NOMO-1 treated with DMSO at 0.1 percent for 48 hours (cell line): ENCODE measurements at regions not wholly inside any gene's neighbourhood (a gene's known extent, or its start where the extent isn't known, plus 50 kb on each side); places are given as distances from the start of the nearest gene placed in this dataset.

Source experiments
- DNase-seq: peaks from one replicate; lab custom pipeline; 2025; ENCODE audit not compliant: unreplicated experiment; lab: John Stamatoyannopoulos, UW

GRCh38 chr2:74735009-74735408 is 81.0 kb downstream of the SEMA4F start:
- no peak for DNase-seq

DNA sequence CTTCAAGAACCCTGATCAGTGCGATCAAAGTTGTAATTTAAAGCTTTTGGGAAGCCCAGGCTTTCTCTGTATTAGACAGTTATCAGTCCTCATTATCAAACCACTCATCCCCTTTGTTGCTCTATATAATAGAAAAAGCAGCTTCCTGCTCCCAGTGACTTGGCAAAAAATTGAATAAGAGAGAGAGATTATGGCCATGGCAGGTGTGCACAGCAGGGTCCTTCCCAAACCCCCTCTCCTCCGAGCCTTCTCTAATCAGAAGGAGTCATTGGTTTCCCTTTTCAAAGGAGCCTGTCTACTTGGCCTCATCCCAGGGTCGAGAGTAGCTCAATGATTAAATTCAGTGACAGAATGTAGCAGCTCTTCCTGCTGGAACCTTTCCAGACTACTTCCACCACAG is 81.5 kb downstream of the SEMA4F start:
- DNase-seq = no peak

- DNase-seq = no peak
Observed at GRCh38 chr2:74736589-74736988, 82.5 kb downstream of the SEMA4F start.

DNA sequence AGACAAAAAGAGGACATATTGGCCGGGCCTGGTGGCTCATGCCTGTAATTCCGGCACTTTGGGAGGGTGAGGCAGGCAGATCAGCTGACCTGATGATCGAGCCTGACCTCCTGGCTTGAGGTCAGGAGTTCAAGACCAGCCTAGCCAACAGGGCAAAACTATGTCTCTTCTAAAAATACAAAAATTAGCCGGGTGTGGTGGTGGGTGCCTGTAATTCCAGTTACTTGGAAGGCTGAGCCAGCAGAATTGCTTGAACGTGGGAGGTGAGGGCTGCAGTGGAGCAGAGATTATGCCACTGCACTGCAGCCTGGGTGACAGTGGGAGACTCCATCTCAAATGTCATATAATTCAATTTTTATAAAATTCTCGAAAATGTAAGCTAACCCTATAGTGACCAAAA is 84.5 kb downstream of the SEMA4F start:
- no peak for DNase-seq

DNA sequence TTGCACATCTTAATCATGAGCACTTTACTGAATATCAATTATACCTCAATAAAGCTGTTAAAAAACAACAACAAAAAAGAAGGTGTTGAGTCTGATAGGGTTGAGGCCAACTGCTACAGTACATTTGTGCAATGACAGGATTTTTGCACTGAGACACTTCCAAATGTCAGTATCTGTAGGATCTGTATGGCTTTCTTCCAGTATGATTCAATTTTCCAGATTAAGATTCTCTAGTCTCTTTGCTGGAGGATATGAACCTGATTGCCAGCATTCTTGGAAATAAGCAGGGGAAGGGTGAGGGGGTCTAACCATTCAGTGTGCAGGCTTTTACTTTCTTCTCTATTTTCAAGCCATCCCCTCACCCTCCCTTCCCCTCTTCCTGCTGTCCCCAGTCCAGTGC is 85.1 kb downstream of the SEMA4F start:
- no peak for DNase-seq

DNA sequence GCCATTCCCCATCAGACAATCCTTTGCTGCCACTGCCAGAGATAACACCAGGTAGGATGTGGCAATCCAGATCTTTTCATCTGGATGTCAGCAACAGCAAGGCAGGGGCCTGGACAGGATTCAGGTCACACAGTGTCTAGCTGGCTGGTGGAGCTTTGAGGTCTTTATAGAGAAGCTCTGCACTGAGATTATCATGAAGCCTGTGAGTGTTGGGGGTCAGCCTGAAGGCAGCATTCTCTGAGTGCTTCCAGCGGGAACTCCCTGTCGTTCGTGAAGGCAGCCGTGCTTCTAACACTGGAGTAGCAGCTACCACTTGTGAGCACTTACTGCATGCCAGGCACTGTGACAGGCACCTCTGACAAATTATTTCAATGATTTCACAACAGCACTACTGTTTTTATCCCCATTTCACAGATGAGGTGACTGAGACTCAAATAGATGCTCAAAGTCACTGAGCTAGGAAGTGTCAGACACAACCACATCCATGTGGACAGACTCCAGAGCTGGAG is 85.7 kb downstream of the SEMA4F start:
- no peak for DNase-seq

DNA sequence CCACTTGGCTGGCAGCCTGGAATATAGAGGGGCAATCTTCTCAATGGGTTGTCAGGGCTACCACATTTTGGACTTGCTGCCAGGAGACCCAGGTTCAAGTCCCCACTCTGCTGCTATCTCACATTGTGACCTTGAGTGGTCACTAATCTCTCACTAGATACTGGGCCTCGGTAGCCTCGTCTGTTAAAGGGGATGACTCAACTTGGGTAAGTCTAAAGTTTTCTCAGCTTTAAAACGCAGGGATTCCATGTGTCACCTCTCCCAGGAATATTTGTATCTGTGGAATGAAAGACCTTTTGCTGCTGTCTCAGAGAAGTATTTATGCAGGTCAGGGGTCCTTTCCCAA is 86.3 kb downstream of the SEMA4F start:
- DNase-seq = no peak

- DNase-seq = peak; percentile 97
Observed at GRCh38 chr2:74740741-74741431, 86.8 kb downstream of the SEMA4F start.

DNA sequence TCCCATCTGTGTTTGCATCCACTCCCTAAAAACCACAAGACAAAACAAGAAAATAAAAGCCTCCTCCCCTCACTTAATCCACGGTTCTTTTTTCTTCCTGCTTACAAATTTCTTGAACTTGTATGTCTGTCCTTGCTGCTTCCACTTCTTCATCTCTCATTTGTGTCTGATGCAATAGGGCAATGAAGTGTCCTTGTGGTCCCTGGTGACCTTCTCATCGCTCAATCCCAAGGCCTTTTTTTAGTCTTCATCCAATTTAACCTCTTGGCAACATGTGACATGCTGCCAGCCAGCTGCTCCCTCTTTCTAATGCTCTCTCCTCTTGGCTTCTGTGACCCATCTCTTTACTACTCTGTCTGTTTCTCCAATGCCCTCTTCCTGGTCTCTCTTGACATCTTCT is 87.6 kb downstream of the SEMA4F start:
- DNase-seq = peak; percentile 77

GRCh38 chr2:74742471-74742870 is 88.4 kb downstream of the SEMA4F start:
- DNase-seq = no peak

DNA sequence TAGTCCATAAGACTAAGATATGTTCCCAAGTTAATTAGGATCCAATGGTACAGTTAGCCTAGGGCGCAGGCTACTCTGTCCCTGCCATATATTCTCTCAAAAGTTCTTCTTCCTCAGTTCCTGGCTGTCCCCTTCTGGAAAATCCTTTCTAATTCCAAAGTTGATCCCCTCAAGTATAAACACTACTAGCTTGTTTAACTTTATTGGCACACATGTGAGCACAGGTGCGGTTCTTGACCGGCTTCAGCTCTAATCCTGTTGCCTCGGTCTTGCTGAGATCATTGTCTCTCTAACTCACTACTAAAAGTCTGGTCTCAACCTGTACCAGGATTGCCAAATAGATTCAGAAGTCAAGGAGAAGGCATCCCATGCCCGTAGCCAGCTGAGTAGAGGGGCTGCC is 89.0 kb downstream of the SEMA4F start:
- DNase-seq = no peak

- no peak for DNase-seq
Observed at GRCh38 chr2:74743778-74744177, 89.7 kb downstream of the SEMA4F start.

GRCh38 chr2:74744731-74745515 is 89.0 kb upstream of the HK2 start:
- no peak for DNase-seq

DNA sequence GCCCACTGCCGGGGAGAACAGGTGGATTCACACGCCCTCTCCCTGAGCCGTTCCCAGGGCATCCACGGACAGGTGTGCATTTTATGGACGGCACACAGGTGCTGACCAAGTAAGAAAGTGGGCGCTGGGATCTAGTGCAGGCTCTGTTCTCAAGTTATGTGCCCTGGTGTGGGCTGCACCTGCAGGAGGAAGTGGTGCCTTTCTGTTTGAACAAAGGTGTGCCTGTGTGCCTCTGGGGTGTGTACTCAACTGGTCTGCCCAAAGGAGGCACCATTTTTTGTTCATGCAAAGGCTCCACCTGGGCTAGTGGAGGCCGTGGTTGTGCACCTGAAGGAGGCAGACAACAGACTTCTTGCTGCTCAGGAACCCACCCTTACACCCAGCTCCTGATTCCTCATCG is 88.2 kb upstream of the HK2 start:
- no peak for DNase-seq

GRCh38 chr2:74746480-74746879 is 87.4 kb upstream of the HK2 start:
- no peak for DNase-seq

DNA sequence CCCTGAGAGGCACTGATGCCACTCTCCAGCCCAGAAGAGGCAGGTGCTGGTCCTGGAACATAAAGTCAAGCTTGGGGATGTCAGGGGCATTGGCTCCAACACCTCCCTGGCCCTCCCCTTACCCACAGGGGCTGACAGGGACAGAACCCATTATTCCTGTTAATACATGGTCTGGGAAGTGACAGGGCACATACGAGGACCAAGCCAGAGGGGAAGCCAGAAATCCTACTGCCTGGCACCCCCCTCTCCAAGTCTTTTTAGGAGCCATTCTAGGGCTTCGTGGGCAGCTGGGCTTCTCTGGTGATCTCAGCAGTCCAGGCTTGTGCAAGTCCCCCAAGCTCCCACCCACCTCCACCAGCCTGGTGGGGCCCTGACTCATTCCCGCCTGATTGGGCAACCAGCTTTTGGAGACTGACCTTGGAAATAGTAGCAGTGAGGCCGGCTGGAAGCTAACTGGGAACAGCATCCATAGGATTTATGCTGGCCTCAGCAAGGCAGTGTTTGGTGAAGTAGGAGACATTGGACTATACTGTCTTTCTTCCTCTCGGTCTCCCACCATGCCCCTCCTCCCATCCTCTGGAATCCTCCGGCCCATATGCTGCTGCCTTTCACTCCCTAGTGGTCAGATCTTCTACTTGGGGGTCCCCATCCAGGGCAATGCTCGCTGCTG is 86.4 kb upstream of the HK2 start:
- no peak for DNase-seq

DNA sequence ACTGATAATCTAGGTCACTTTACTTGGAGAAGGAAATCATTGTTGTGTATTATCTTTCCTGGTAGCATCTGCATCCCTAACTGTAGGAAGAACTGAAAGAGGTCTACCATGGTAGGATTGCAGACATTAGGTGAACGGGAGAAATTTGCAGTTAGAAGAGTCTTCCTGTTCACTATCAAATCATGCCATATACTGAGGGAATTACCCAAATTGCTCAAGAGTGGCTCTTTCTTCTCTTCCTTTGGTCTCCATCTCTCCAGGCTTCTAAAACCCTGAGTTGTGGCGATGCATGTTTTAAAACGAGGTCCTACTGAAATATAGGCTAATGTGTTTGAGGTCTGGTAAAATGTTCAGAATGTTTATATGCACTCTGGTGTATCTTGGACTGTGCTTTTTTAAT is 85.3 kb upstream of the HK2 start:
- no peak for DNase-seq

DNA sequence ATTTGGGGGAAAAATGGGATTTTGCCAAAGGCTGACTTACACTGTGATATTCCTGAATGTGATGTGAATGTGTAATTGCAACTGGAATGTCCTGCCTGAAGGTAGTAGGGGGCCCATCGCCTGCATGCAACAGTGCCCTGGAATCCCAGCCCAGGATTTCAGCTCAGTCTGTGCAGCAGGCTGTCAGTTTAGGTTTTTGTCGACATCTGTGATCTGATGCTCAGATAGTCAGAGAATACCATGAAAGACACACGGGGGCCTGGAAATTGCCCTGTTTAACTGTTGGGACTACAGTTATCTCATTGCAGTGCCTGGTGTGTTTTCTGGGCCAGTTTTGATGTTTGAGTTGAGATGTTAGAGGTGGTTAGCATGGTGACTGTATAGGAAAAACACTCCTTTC is 84.5 kb upstream of the HK2 start:
- DNase-seq = no peak

DNA sequence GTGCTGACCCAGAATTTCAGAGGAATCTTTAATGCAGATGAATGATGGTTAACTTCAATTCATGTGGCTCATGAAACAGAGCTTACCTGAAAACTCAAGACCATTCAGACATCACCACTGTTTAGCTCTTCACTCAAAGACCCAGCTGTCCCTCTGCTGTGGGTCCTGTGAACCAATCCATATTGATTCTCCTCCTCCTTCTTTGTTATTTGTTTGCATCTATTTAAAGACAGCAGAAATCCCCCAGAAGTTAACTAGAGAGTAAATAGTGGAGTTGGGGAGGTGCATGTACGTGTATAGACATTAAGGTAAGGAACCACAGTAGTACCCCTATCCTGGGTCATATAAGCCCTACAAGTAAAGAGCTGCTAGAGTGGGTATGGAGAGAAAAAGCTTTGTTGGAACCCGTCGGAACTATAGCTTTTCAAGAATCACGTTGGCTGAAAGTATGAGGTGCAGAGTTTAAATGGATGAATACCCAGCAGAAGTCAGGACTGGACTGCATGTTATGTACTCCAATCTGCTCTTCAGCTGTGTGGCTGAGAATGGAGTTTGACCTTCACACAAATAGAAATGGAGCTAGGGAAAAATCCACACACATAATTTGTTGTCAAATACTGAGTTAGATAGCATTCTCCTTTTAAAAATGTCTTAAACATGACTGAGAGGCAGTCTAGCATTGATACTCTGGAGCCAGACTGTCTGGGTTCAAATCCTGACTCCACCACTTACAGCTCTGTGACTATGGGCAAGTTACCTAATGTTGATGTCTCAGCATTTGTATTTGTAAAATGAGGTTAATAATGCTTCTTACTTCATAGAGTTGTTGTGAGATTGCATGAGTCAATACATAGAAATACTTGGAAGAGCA is 81.7 kb upstream of the HK2 start:
- DNase-seq = no peak

- no peak for DNase-seq
Observed at GRCh38 chr2:74755386-74755785, 78.5 kb upstream of the HK2 start.

DNA sequence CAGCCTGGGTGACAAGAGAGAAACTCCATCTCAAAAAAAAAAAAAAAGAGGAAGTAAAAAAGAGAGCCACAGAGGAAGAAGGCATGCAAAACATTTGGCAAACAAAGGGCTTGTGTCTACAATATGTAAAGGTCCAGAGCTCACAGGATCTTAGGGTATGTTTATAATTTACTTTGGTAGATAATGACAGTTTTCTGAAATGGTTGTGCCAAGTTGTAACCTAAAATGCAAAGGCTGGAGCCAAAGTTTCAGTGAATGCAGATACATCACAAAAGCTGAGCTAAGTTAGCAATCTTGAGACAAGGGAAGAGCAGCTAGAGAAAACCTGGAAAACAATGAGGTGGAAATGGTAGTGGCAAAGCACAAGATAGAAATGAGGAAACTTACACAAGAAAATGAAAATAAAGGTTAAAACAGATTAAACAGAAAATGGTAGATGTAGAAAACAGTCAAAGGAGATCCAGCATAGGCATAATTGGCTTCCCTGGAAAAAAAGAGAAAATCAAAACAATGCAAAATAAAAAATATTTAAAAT is 77.5 kb upstream of the HK2 start:
- peak; percentile 37 for DNase-seq
